Neural cell (in vitro differentiated cells): ENCODE measurements at regions not wholly inside any gene's neighbourhood (a gene's known extent, or its start where the extent isn't known, plus 50 kb on each side); places are given as distances from the start of the nearest gene placed in this dataset.

Source experiments
- H2AFZ ChIP-seq: fragments of 200-600, 300-800 bp; sonication (generic), shearing (Covaris generic); 2 replicates; pipeline ENCODE4 v1.6.0; 2014; ENCODE audit warnings: low read depth, mild to moderate bottlenecking, antibody characterized with exemption, low read length, moderate library complexity
- H3F3A ChIP-seq: fragments of 200-600 bp; shearing (Covaris generic); 2 replicates; pipeline ENCODE4 v1.6.1; 2016; ENCODE audit warnings: mild to moderate bottlenecking, moderate library complexity, mixed read lengths, antibody characterized with exemption, low read length; ENCODE audit not compliant: insufficient read depth, poor library complexity, severe bottlenecking
- H3K27ac ChIP-seq: fragments of 200-600, 300-800 bp; sonication (generic), shearing (Covaris generic); 2 replicates; pipeline ENCODE4 v1.5.1; 2014; ENCODE audit warnings: mild to moderate bottlenecking, low read length, moderate library complexity
- H3K27me3 ChIP-seq: fragments of 300-800, 200-600 bp; sonication (generic), shearing (Covaris generic); 2 replicates; pipeline ENCODE4 v1.6.0; 2014; ENCODE audit warnings: mild to moderate bottlenecking, low read depth, low read length, moderate library complexity; ENCODE audit not compliant: insufficient read depth
- H3K36me3 ChIP-seq: fragments of 300-800, 200-600 bp; sonication (generic), shearing (Covaris generic); 2 replicates; pipeline ENCODE4 v1.5.1; 2014; ENCODE audit warnings: mild to moderate bottlenecking, antibody characterized with exemption, low read length, moderate library complexity; ENCODE audit not compliant: insufficient read depth
- H3K4me2 ChIP-seq: fragments of 300-800, 200-600 bp; sonication (generic), shearing (Covaris generic); 2 replicates; pipeline ENCODE4 v1.6.0; 2014; ENCODE audit warnings: mild to moderate bottlenecking, low read length
- H3K4me3 ChIP-seq: fragments of 300-800, 200-600 bp; sonication (generic), shearing (Covaris generic); 2 replicates; pipeline ENCODE4 v1.5.1; 2014; ENCODE audit warnings: mild to moderate bottlenecking, low read length, moderate library complexity
- H3K79me2 ChIP-seq: fragments of 200-600 bp; shearing (Covaris generic); replicated peaks from 2 replicates; pipeline ENCODE4 v1.6.0; 2014; ENCODE audit warnings: mild to moderate bottlenecking, low read length, moderate library complexity; ENCODE audit not compliant: insufficient read depth
- H3K9ac ChIP-seq: fragments of 300-800, 200-600 bp; sonication (generic), shearing (Covaris generic); 2 replicates; pipeline ENCODE4 v1.6.1; 2016; ENCODE audit warnings: mild to moderate bottlenecking, low read length, mixed read lengths
- H3K9me2 ChIP-seq: fragments of 200-600 bp; shearing (Covaris generic); 2 replicates; pipeline ENCODE4 v1.6.1; 2016; ENCODE audit warnings: mild to moderate bottlenecking, low read length, mixed read lengths; ENCODE audit not compliant: insufficient read depth
- H3K9me3 ChIP-seq: fragments of 200-600, 300-800 bp; sonication (generic), shearing (Covaris generic); 2 replicates; pipeline ENCODE4 v1.6.1; 2016; ENCODE audit warnings: mild to moderate bottlenecking, mixed run types, low read length, moderate library complexity, mixed read lengths
- H4K20me1 ChIP-seq: fragments of 200-600 bp; shearing (Covaris generic); 2 replicates; pipeline ENCODE4 v1.6.1; 2016; ENCODE audit warnings: mild to moderate bottlenecking, mixed run types; ENCODE audit not compliant: insufficient read depth
- CTCF ChIP-seq: fragments of 450-650 bp; IDR thresholded peaks from 2 replicates; pipeline ENCODE4 v1.5.1; 2014; ENCODE audit warnings: antibody characterized with exemption, mild to moderate bottlenecking, moderate library complexity; ENCODE audit not compliant: poor library complexity, severe bottlenecking
- EP300 ChIP-seq: fragments of 450-650 bp; conservative IDR thresholded peaks from 2 replicates; pipeline ENCODE4 v1.6.1; 2014; ENCODE audit warnings: antibody characterized with exemption, mild to moderate bottlenecking, moderate library complexity; ENCODE audit not compliant: poor library complexity, severe bottlenecking
- EZH2 ChIP-seq: fragments of 200-600, 300-800 bp; shearing (Covaris generic), sonication (generic); IDR thresholded peaks from 2 replicates; pipeline ENCODE4 v1.6.1; 2014; ENCODE audit warnings: antibody characterized with exemption, low read length, borderline replicate concordance, mild to moderate bottlenecking; ENCODE audit not compliant: insufficient read depth, poor library complexity, severe bottlenecking
- MXI1 ChIP-seq: fragments of 450-650 bp; conservative IDR thresholded peaks from 2 replicates; pipeline ENCODE4 v1.6.1; 2014; ENCODE audit warnings: antibody characterized with exemption, mild to moderate bottlenecking; ENCODE audit not compliant: poor library complexity, severe bottlenecking
- POLR2AphosphoS5 ChIP-seq: IDR thresholded peaks from 2 replicates; pipeline ENCODE4 v1.6.1; 2012
- RAD21 ChIP-seq: fragments of 450-650 bp; conservative IDR thresholded peaks from 2 replicates; pipeline ENCODE4 v1.6.1; 2014; ENCODE audit warnings: antibody characterized with exemption, mild to moderate bottlenecking, moderate library complexity
- SMC3 ChIP-seq: fragments of 450-650 bp; conservative IDR thresholded peaks from 2 replicates; pipeline ENCODE4 v1.6.1; 2014; ENCODE audit warnings: antibody characterized with exemption, mild to moderate bottlenecking, moderate library complexity; ENCODE audit not compliant: poor library complexity
- TAF1 ChIP-seq: IDR thresholded peaks from 2 replicates; pipeline ENCODE4 v1.6.1; 2012; ENCODE audit warnings: low read depth
- TF ChIP-seq, protein P1 (sequence below): IDR thresholded peaks from 2 replicates; pipeline ENCODE4 v1.6.1; 2012; ENCODE audit warnings: borderline replicate concordance

GRCh38 chr11:96713301-96713700 is 323.5 kb downstream of the JRKL start:
- Histone ChIP-seq H4K20me1 (no peaks in the 10 kb centered on the region), H3K4me2 (no peak overlapping the region), H3K9me2 (no peaks in the 10 kb centered on the region), H3K36me3 (no peaks in the 10 kb centered on the region), H3K9ac (no peak overlapping the region), H3F3A (no peaks in the 10 kb centered on the region), H3K27me3 (no peaks in the 10 kb centered on the region), H3K27ac (no peak overlapping the region), H3K9me3 (no peaks in the 10 kb centered on the region), H3K4me3 (no peak overlapping the region), H2AFZ (no peak overlapping the region), H3K79me2 (no peaks in the 10 kb centered on the region)
- no peak for TF ChIP-seq TAF1
- no peak for TF ChIP-seq CTCF
- peak; percentile 92 for TF ChIP-seq EP300
- TF ChIP-seq POLR2AphosphoS5: peak; percentile 80
- TF ChIP-seq RAD21: no peak

GRCh38 chr11:96714689-96715088 is 324.9 kb downstream of the JRKL start:
- H3K79me2 ChIP-seq: no peaks in the 10 kb centered on the region
- H3K9ac ChIP-seq: no peak overlapping the region
- no peaks in the 10 kb centered on the region for H3K9me3 ChIP-seq
- no peak overlapping the region for H3K4me3 ChIP-seq
- H3K9me2 ChIP-seq: no peaks in the 10 kb centered on the region
- no peaks in the 10 kb centered on the region for H4K20me1 ChIP-seq
- no peak for TF ChIP-seq MXI1
- no peak for TF ChIP-seq TAF1
- no peak for TF ChIP-seq SMC3
- TF ChIP-seq EP300: no peak
- no peak for TF ChIP-seq RAD21
- no peak for TF ChIP-seq CTCF
- TF ChIP-seq POLR2AphosphoS5: no peak
- TF ChIP-seq, protein P1, sequence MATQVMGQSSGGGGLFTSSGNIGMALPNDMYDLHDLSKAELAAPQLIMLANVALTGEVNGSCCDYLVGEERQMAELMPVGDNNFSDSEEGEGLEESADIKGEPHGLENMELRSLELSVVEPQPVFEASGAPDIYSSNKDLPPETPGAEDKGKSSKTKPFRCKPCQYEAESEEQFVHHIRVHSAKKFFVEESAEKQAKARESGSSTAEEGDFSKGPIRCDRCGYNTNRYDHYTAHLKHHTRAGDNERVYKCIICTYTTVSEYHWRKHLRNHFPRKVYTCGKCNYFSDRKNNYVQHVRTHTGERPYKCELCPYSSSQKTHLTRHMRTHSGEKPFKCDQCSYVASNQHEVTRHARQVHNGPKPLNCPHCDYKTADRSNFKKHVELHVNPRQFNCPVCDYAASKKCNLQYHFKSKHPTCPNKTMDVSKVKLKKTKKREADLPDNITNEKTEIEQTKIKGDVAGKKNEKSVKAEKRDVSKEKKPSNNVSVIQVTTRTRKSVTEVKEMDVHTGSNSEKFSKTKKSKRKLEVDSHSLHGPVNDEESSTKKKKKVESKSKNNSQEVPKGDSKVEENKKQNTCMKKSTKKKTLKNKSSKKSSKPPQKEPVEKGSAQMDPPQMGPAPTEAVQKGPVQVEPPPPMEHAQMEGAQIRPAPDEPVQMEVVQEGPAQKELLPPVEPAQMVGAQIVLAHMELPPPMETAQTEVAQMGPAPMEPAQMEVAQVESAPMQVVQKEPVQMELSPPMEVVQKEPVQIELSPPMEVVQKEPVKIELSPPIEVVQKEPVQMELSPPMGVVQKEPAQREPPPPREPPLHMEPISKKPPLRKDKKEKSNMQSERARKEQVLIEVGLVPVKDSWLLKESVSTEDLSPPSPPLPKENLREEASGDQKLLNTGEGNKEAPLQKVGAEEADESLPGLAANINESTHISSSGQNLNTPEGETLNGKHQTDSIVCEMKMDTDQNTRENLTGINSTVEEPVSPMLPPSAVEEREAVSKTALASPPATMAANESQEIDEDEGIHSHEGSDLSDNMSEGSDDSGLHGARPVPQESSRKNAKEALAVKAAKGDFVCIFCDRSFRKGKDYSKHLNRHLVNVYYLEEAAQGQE: no peak
- no peak for TF ChIP-seq EZH2
- H2AFZ ChIP-seq: no peak overlapping the region
- H3K27me3 ChIP-seq: no peaks in the 10 kb centered on the region
- H3F3A ChIP-seq: no peaks in the 10 kb centered on the region
- no peaks in the 10 kb centered on the region for H3K36me3 ChIP-seq
- H3K27ac ChIP-seq: no peak overlapping the region
- no peak overlapping the region for H3K4me2 ChIP-seq
